Left lung (tissue), 4 donors: ENCODE measurements at regions not wholly inside any gene's neighbourhood (a gene's known extent, or its start where the extent isn't known, plus 50 kb on each side); places are given as distances from the start of the nearest gene placed in this dataset.

Source experiments
- ATAC-seq: fragments of 200-7000 bp; cut with Tn5 transposase; one replicate; pipeline ENCODE4 v1.9.1; 2020; ENCODE audit warnings: moderate library complexity
- DNase-seq, 4 donors: peaks; one replicate each; pipeline ENCODE4 v3.0.0-alpha.2; 2013 to 2020
- H3K27ac ChIP-seq, 2 donors: fragments of 200-600 bp; sonication (generic) in 1 of 2; one replicate each; pipeline versions ENCODE4 v1.5.0 to v1.8.0; 2020 to 2021
- H3K27me3 ChIP-seq, 2 donors: fragments of 200-600 bp; sonication (generic) in 1 of 2; one replicate each; pipeline versions ENCODE4 v1.5.0 to v1.8.0; 2020 to 2021
- H3K36me3 ChIP-seq, 2 donors: fragments of 200-600 bp; sonication (generic) in 1 of 2; one replicate each; pipeline versions ENCODE4 v1.5.0 to v1.8.0; 2020 to 2021
- H3K4me1 ChIP-seq, 2 donors: fragments of 200-600 bp; one replicate each; pipeline ENCODE4 v1.8.0; 2021
- H3K4me3 ChIP-seq, 2 donors: fragments of 200-600 bp; sonication (generic) in 1 of 2; one replicate each; pipeline versions ENCODE4 v1.5.0 to v1.8.0; 2020 to 2021; ENCODE audit warnings: mild to moderate bottlenecking in 1 of 2
- H3K9me3 ChIP-seq, 2 donors: fragments of 200-600 bp; sonication (generic) in 1 of 2; one replicate each; pipeline versions ENCODE4 v1.5.0 to v1.8.0; 2020 to 2021
- intact Hi-C, 2 donors: fragments of 100-400 bp; cut with DNase I; formaldehyde crosslinking; loops; one replicate each; pipeline versions ENCODE4 v1.11.2 to v1.14.2; 2022
- TF ChIP-seq, protein P1 (sequence below), 2 donors: fragments of 200-600 bp; sonication (generic) in 1 of 2; IDR thresholded peaks; one replicate each; pipeline versions ENCODE4 v1.5.0 to v1.8.0; 2021; ENCODE audit warnings: antibody characterized with exemption in 2 of 2
- donor health status: DM: no; HTN: yes; CAD: no.
- donor health status: DM: no; HTN: no; CAD: no.

DNA sequence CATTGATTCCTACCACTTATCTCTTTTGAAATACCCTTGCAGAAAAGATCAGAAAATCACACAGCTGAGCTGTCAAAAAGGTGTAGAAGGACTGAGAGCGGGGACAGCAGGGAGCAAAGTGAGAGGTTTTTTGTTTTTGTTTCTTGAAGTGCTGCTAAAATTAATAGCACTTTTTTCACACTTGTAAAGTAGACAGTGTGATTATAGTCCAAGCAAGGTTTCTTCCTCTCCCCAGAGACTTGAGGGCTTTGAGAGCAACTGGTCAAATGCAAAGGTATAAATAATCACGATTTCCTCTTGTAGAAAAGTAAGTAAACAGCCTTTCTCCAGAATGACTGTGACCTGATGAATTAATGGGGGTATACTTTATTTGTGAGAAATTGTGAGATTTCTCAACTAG is 326.9 kb downstream of the ZNF608 start:
- Histone ChIP-seq H3K4me1 (no peaks in the 10 kb centered on the region), H3K27ac (no peak overlapping the region), H3K4me3 (no peak overlapping the region), H3K9me3 (peaks cover 0 to 22% of the 10 kb centered on the region in 2 donors), H3K27me3 (no peaks in the 10 kb centered on the region), H3K36me3 (no peaks in the 10 kb centered on the region)
- TF ChIP-seq, protein P1, sequence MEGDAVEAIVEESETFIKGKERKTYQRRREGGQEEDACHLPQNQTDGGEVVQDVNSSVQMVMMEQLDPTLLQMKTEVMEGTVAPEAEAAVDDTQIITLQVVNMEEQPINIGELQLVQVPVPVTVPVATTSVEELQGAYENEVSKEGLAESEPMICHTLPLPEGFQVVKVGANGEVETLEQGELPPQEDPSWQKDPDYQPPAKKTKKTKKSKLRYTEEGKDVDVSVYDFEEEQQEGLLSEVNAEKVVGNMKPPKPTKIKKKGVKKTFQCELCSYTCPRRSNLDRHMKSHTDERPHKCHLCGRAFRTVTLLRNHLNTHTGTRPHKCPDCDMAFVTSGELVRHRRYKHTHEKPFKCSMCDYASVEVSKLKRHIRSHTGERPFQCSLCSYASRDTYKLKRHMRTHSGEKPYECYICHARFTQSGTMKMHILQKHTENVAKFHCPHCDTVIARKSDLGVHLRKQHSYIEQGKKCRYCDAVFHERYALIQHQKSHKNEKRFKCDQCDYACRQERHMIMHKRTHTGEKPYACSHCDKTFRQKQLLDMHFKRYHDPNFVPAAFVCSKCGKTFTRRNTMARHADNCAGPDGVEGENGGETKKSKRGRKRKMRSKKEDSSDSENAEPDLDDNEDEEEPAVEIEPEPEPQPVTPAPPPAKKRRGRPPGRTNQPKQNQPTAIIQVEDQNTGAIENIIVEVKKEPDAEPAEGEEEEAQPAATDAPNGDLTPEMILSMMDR (IDR thresholded peaks at IDR 0.05), result no peak
- intact Hi-C loops, result no loop called here
- no peak for ATAC-seq
- no peak for DNase-seq

DNA sequence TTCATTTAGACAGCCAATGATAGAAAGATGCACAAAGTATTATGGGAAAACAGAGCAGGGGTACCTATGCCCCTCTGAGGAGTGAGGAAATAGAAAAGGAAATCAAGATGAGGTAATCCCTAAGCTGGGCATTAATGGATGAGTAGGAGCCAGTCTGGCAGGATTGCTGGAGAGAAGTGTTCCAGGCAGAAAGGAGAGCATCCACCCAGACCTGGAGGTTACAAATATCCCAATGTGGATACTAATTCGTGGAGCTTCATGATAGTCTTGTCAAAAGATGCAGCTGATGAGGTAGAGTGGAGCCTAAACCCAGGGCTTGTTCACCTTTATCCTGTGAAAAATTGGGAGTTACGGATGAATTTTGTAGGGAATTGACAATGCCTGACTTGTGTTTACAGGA is 328.0 kb downstream of the ZNF608 start:
- Histone ChIP-seq H3K4me1 (no peaks in the 10 kb centered on the region), H3K36me3 (no peaks in the 10 kb centered on the region), H3K27ac (no peak overlapping the region), H3K9me3 (peaks cover 0 to 15% of the 10 kb centered on the region in 2 donors), H3K4me3 (no peak overlapping the region), H3K27me3 (no peaks in the 10 kb centered on the region)
- ATAC-seq, result no peak
- intact Hi-C loops, result no loop called here
- TF ChIP-seq, protein P1 (IDR thresholded peaks at IDR 0.05), result no peak
- DNase-seq, result no peak

DNA sequence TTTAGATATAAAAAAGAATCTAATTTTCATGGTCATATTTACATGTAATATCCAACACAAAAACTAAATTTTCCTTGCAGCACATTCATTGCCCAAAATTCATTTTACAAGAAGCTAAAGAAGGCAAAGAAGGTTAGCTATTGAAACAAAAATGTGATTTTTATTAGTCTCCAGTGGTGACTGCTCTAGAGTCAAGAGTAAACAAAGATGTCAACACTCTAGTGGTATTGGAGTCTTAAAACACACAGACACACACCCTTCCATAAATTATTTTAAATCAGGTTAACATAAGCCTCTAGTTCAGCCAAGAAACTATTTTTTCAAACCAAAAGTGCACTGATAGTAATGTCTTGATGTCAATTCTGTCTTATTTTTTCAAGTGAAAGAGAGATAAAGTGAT is 329.2 kb downstream of the ZNF608 start:
- no peak for DNase-seq
- intact Hi-C loops, result no loop called here
- no peaks in the 10 kb centered on the region for H3K4me1 ChIP-seq
- H3K4me3 ChIP-seq, result no peak overlapping the region
- ATAC-seq, result no peak
- H3K27me3 ChIP-seq, result no peaks in the 10 kb centered on the region
- no peaks in the 10 kb centered on the region for H3K36me3 ChIP-seq
- TF ChIP-seq, protein P1 (IDR thresholded peaks at IDR 0.05), result no peak
- H3K9me3 ChIP-seq, result peaks cover 0 to 4% of the 10 kb centered on the region in 2 donors
- no peak overlapping the region for H3K27ac ChIP-seq

DNA sequence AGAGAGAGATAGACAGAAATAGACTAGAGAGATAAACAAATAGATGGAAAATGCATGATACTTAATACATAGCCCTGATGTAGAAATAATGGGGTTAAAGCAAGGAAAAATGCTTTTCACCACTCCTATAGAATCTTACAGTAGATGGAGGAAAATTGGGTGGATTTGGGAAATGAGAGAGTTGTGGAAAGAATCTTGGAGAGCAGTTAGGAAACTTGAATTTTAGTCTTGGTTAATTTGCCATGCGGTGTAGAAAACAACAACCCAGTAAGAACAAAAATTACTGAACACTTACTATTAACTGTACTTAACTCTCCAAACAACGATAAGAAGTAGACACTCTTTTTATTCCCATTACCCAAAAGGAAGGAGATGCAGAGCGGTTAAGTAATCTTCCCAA is 329.8 kb downstream of the ZNF608 start:
- Histone ChIP-seq H3K27ac (no peak overlapping the region), H3K27me3 (no peaks in the 10 kb centered on the region), H3K9me3 (no peaks in the 10 kb centered on the region), H3K4me1 (no peaks in the 10 kb centered on the region), H3K4me3 (no peak overlapping the region), H3K36me3 (no peaks in the 10 kb centered on the region)
- intact Hi-C loops, result no loop called here
- DNase-seq (no peak), ATAC-seq (no peak)
- TF ChIP-seq, protein P1 (IDR thresholded peaks at IDR 0.05), result no peak

DNA sequence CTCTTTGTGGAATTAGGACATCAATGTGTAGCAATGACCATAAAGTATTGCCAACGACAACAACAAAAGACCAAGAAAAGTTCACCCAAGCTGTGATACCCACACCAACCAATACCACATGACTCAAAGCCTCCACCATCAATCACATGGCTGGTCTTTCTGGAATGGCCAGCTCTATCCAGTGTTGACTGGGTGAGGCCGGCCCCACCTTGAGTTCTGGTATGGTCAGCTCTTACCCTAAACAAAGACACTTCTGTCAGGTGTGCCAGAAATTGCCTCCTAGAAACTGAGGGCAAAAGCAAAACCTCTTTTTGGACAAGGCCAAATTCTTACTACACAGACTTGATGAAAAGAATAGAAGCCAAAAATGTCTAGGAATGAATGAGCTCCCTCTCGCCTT is 331.5 kb downstream of the ZNF608 start:
- Histone ChIP-seq H3K36me3 (no peaks in the 10 kb centered on the region), H3K27ac (no peak overlapping the region), H3K4me1 (no peaks in the 10 kb centered on the region), H3K4me3 (no peak overlapping the region), H3K27me3 (no peaks in the 10 kb centered on the region), H3K9me3 (no peaks in the 10 kb centered on the region)
- DNase-seq (no peak), ATAC-seq (no peak)
- TF ChIP-seq, protein P1 (IDR thresholded peaks at IDR 0.05), result no peak
- intact Hi-C loops, result no loop called here
